ENCODE measurements at regions not wholly inside any gene's neighbourhood (a gene's known extent, or its start where the extent isn't known, plus 50 kb on each side); places are given as distances from the start of the nearest gene placed in this dataset.

DNA sequence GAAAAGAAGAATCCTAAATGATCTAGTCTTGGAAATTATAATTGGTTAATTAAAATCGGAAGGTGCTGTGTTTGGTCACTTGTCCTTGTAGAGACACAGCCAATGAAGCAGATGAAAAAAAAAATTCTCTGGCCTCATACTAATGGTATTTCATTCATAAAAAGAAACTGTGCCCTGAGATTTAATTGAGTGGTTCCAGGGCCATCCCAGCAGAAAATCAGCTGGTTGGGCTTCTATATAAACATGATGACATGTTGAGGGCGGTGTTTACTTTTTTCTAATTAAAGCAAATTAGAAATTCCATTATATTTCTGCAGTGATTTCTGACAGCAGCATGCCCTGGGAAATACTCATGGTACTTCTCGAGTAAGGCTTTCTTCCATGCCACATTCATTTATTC, 191.9 kb upstream of the KCNJ16 start:
- TF ChIP-seq EZH2 (IDR thresholded peaks at IDR 0.05; ENCODE audit: insufficient read depth, poor library complexity, severe bottlenecking) (no peak), EZH2phosphoT487 (IDR thresholded peaks at IDR 0.05; ENCODE audit: insufficient read depth, low read depth) (no peak)

All from GM23248 (cell line).